Erythroblast (primary cell): ENCODE measurements at regions not wholly inside any gene's neighbourhood (a gene's known extent, or its start where the extent isn't known, plus 50 kb on each side); places are given as distances from the start of the nearest gene placed in this dataset.

Source experiments
- GATA1 ChIP-seq: IDR thresholded peaks from 2 replicates; pipeline ENCODE4 v1.6.1; 2011; ENCODE audit warnings: low read depth, mild to moderate bottlenecking, control low read depth, low read length, moderate library complexity
- POLR2A ChIP-seq: IDR thresholded peaks from 2 replicates; pipeline ENCODE4 v1.6.1; 2011; ENCODE audit warnings: mild to moderate bottlenecking, low read length

GRCh38 chr2:136505462-136505861 lies 259.9 kb upstream of the THSD7B start:
- no peak for TF ChIP-seq POLR2A
- no peak for TF ChIP-seq GATA1
